ENCODE measurements at regions not wholly inside any gene's neighbourhood (a gene's known extent, or its start where the extent isn't known, plus 50 kb on each side); places are given as distances from the start of the nearest gene placed in this dataset.
"Not testable (repeated sequence)": the region's sequence is repeated elsewhere in the genome, so short reads cannot be mapped to it uniquely, and the experiment has no call there.

GRCh38 chr3:177628095-177628719 is 430.9 kb upstream of the TBL1XR1 start:
- not testable (repeated sequence) for TF ChIP-seq TAF1, POLR2AphosphoS5 (IDR thresholded peaks at IDR 0.05; ENCODE audit: low read depth, low read length)

Measured in GM12891 (cell line).